HG03432 (cell line): ENCODE measurements at regions not wholly inside any gene's neighbourhood (a gene's known extent, or its start where the extent isn't known, plus 50 kb on each side); places are given as distances from the start of the nearest gene placed in this dataset.
"Not testable (repeated sequence)": the region's sequence is repeated elsewhere in the genome, so short reads cannot be mapped to it uniquely, and the experiment has no call there.

Experiments
- ATAC-seq: cut with Tn5 transposase; IDR thresholded peaks from one replicate; pipeline ENCODE4 v1.9.1; 2021; ENCODE audit warnings: mild to moderate bottlenecking, moderate library complexity; ENCODE audit not compliant: unreplicated experiment

DNA sequence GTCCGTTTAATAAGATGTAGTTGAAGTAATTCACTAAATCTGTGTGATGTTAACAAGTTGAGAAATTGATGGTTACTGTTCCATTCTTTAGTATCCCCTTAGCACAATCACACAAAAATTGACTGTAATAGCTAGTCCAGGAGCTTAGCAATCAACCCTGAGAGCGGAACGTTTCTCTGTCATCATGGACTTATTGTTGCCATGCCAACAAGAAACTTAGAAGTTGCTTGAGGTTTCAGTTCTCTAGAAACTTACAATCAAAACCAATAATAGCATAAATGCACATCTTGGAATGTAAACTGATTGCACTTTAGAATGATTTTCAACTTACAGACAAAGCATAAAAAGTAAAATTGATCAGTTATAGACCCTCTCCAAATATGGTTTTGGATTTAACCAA lies 125.4 kb upstream of the ANKH start:
- peak; percentile 85 for ATAC-seq

DNA sequence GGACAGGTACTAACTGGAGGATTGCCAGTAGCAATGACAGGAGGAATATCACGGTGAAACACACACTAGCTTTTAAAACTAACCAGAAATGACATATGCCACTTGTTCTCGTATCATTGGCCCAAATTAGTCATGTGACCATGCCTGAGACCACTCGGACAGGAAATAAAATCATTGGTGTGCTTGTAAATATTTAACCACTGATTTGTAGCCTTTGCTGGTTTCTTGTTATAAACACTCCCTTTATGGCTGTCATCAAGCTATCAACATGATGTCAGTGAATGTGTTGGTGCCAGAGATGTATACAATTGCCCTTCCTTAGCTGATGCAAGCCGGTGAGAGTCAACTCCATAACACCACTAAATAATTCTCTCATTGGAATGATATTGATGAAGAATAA lies 123.7 kb upstream of the ANKH start:
- no peak for ATAC-seq

DNA sequence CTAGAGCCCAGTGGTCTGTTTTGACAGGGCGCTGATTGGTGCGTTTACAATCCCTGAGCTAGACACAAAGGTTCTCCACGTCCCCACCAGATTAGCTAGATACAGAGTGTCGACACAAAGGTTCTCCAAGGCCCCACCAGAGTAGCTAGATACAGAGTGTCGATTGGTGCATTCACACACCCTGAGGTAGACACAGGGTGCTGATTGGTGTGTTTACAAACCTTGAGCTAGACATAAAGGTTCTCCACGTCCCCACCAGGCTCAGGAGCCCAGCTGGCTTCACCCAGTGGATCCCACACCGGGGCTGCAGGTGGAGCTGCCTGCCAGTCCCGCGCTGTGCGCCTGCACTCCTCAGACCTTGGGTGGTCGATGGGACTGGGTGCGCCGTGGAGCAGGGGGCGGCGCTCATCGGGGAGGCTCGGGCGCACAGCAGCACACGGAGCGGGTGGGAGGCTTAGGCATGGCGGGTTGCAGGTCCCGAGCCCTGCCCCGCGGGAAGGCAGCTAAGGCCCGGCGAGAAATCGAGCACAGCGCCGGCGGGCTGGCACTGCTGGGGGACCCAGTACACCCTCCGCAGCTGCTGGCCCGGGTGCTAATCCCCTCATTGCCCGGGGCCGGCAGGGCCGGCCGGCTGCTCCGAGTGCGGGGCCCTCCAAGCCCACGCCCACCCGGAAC lies 122.0 kb upstream of the ANKH start:
- ATAC-seq: not testable (repeated sequence)

GRCh38 chr5:14992751-14993458 lies 121.3 kb upstream of the ANKH start:
- peak; percentile 90 for ATAC-seq

DNA sequence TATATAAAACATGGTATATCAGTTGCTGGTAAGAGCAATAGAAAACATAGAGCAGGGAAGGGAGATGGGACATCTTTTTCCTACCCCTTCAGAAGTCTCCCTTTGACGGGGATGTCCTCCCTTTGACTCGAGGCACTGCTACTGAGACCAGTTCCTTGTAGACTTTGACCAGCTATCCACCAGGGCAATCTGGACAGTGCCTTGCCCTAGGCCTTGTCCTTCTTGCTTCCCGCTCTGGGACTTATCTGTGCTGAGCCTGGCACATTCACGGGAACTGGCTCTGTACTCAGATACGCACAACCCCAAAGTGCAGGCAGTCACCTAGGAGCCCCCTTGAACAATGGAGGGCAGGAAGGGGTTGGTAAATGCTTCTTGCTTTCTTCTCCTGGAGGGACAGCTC lies 116.6 kb upstream of the ANKH start:
- no peak for ATAC-seq

DNA sequence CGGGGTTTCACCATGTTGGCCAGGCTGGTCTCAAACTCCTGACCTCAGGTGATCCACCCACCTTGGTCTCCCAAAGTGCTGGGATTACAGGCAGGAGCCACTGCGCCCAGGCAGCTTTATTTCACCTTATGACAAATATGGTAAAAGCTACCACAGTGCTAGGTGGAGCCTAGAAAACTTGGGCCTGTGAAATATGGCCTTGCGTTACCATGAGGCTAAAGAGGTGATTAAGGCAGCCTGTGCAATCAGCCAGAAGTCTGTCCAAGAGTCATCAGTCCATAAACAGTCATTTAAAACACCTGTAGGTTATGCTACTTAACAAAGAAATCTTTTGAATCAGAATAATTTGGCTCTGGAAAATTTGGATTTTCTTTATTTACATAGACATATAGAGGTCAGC lies 114.8 kb upstream of the ANKH start:
- ATAC-seq: no peak

DNA sequence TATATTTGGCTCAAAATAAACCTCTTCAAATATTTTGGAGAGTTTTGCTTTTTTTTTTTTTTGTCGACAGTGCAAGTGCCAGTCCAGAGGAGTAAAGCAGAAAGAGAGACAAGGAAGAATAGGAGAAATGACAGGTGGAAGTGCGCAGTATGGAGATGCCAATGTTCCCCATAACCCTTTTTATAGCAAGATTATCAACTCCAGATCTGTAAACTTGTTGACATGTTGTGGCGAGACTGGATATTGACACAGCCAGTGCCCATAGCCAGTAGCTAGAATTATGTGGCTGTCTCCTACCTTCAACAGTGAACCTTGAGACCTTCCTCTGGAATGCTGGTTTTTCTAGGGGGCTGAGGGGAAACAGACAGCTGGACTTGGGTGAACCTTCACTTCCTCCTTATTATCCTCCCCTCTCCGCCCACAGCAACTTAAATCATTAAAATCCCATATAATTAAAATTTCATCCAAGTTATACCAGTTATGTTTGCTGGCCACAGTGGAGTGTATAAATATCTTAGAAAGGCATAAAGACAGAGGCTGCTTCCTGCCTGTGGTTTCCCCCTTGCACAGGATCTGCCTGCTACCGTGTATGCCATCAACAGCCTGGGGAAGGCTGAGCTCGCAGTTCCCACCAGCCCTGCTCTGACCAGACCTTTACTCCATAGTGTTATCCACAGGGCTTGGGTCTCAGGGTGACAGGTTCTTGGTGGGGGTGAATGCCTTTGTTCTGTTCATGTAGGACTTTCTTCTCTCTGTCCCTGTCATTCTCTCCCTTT lies 112.3 kb upstream of the ANKH start:
- peak; percentile 60 for ATAC-seq

DNA sequence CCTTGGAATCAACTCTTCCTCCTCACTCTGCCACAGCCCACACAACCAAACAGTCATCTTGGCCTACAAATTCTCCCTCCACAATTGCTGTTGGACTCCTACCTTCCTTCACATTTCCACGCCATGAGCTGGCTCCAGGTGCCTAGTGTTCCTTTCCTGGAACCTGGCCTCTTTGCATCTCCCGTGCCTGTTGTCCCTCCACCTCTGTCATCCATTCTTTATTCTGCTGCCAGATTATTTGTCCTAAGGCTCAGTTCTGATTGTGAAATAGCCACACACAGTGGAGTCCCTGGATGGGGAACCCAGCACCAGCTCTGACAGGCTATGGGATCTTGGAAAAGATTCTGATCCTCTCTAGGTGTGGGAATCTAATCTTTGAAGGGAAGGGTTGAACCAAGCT lies 109.1 kb upstream of the ANKH start:
- ATAC-seq: no peak

DNA sequence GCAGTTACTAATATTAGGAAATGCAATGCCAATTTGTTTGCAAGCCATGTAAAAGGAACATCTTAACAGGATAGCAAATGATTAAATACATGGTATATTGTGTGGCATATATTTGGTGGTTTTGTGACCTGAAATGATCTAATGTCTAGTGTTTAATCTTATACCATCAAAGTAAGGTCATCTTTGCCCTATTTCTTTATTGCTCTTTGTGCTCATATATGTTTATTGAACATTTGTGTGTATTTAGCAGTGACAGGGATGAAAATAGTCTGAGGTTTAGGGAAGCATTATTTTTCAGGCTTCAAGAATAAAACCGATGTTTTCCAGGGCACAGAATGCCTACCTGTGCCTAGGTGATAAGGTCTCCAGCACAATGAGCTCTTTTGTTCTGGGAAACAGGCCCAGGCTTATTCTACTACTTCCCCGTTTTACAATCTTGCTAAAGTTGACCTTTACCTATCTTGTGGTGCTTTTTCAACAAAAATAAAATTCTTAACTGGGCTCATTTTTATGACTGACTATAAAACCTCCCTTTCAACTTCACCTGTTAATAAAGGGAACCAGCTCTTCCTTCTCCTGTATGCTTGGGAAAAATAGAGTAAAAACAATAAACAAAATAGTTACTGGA lies 105.6 kb upstream of the ANKH start:
- ATAC-seq: no peak

- no peak for ATAC-seq
Measured at GRCh38 chr5:14976486-14976885, 104.9 kb upstream of the ANKH start.

- ATAC-seq: no peak
Measured at GRCh38 chr5:14971873-14972272, 100.3 kb upstream of the ANKH start.

DNA sequence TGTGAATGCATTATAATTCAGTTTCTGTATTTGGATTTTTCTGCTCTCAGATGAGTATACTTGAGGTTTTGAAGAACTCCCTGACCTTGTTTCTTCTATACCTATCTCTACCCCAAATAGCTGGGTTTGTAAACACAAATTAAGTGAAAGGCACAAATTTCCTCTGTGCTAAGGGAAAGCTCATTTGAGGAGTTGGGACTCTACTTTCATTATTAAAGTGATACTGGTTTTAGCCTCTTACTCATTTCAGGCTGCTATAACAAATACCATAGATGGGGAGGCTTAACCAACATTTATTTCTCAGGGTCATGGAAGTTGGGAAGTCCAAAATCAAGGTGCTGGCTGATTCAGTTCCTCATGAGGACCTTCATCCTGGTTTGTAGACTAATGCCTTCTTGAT lies 97.2 kb upstream of the ANKH start:
- ATAC-seq: no peak

- no peak for ATAC-seq
Measured at GRCh38 chr5:14967166-14967565, 95.6 kb upstream of the ANKH start.

GRCh38 chr5:14965815-14966214 lies 94.2 kb upstream of the ANKH start:
- no peak for ATAC-seq

DNA sequence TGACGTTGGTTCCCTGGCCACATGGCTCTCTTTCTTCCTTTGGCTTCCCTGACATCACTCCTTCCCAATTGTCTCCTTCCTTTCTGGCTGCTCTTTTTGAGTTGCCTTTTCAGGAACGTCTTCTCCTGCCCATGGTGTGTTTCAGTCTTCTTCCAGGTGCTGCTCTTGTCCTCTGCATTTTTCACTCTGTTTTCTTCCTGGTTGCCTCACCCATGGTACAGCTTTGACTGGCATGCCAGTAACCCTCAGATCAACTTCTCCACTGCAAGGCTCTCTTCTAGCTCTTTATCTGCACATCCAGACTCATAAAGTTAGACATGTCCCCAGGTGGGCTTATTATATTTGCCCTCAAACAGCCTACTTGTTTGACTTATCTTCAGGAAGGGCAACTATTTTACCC lies 91.0 kb upstream of the ANKH start:
- no peak for ATAC-seq

GRCh38 chr5:14960120-14960462 lies 88.5 kb upstream of the ANKH start:
- ATAC-seq: no peak

DNA sequence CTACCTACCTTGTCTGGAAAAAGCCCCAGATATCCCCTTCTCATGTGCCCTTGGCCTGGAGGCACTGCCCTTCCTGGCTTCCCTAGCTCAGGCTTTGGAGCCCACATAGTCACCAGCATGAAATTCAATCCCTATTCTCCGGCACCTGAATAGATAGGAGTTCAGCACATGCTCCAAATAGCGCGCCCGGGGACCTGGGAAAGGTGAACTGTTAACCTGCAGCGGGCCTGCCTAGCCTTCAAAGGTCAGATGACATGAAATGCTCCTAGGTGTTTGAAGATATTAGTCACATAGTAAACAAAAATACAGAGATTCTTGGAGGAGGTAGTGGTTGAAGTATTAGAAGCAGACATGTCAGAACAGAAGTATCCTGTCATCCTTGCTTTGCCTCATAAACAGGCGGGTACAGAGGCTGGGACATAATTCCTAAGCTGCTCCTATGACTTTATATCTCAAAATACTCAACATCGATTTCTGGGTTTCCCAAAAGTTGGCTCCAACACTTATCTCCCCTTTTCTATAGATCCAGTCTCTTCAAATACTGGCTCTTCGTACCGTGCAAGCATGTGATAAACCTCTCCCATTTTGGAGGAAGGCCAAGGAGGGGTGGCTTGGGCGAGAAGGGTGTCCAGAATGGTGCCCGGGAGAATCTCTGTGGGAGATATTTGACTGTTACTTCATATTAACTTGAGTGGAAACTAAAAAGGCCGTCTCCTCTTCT lies 88.0 kb upstream of the ANKH start:
- ATAC-seq: no peak

DNA sequence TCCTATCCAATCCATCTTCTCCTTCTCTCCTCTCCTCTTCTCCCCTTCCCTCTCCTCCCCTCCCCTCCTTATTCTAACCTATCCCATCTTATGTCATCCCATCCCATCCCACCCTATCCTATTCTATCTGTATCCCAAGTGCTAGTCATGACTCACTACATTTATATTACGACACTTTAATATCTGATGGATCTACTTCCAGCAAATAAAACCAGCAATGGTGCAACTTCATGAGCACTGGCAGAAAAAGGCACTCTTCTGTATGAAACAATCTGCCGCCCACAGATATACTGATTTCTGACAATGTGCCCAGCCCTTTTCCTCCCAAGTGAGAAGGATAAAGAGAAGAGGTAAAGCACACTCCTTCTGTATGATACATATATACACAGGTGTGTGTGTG lies 86.6 kb upstream of the ANKH start:
- ATAC-seq: no peak

GRCh38 chr5:14956423-14957046 lies 85.0 kb upstream of the ANKH start:
- no peak for ATAC-seq

GRCh38 chr5:14954616-14955343 lies 83.2 kb upstream of the ANKH start:
- no peak for ATAC-seq
